ENCODE measurements at regions not wholly inside any gene's neighbourhood (a gene's known extent, or its start where the extent isn't known, plus 50 kb on each side); places are given as distances from the start of the nearest gene placed in this dataset.

DNA sequence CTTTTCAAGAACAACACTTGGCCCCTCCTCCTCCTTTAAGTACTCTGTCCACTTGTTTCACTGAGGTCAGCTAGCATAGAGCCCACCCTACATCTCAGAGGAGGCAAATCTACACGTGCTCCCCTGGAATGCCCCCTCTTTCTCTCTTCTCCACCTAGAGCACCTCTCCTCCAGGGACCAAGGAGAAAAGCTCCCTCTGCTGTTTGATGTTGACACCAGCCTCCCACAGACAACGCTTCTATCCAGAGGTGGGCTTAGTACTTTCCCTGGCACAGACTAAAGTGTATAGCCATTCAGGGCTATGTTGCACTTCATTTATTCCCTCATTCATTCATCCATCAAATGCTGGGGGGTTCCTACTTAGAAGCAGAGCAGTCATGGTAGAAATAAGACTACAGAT, 68.2 kb upstream of the TAF1L start:
- TF ChIP-seq CTCF (conservative IDR thresholded peaks at IDR 0.05) (peak; percentile 20; the same call in 1 of the 2 replicates), ZFX (IDR thresholded peaks at IDR 0.05) (no peak)
